ENCODE measurements at regions not wholly inside any gene's neighbourhood (a gene's known extent, or its start where the extent isn't known, plus 50 kb on each side); places are given as distances from the start of the nearest gene placed in this dataset.
"Not testable (repeated sequence)": the region's sequence is repeated elsewhere in the genome, so short reads cannot be mapped to it uniquely, and the experiment has no call there.

GRCh38 chr7:135872861-135873260 lies 104.3 kb downstream of the MTPN start:
- not testable (repeated sequence) for H3K9me3 ChIP-seq (ENCODE audit: control insufficient read depth, insufficient read depth, low read length); H3K36me3 ChIP-seq (ENCODE audit: control insufficient read depth, insufficient read depth, low read length); H3K4me1 ChIP-seq (ENCODE audit: control insufficient read depth, insufficient read depth, low read length); H3K27me3 ChIP-seq (ENCODE audit: control insufficient read depth, insufficient read depth, low read length); H3K27ac ChIP-seq (ENCODE audit: low read depth, low read length); H3K4me3 ChIP-seq (ENCODE audit: low read depth, low read length); DNase-seq (ENCODE audit: low read depth in 4 of 6, low spot score in 6 of 6)
- WGBS (ENCODE audit: insufficient coverage), result no CpG with 5 or more reads among the region's 4 CpGs

DNA sequence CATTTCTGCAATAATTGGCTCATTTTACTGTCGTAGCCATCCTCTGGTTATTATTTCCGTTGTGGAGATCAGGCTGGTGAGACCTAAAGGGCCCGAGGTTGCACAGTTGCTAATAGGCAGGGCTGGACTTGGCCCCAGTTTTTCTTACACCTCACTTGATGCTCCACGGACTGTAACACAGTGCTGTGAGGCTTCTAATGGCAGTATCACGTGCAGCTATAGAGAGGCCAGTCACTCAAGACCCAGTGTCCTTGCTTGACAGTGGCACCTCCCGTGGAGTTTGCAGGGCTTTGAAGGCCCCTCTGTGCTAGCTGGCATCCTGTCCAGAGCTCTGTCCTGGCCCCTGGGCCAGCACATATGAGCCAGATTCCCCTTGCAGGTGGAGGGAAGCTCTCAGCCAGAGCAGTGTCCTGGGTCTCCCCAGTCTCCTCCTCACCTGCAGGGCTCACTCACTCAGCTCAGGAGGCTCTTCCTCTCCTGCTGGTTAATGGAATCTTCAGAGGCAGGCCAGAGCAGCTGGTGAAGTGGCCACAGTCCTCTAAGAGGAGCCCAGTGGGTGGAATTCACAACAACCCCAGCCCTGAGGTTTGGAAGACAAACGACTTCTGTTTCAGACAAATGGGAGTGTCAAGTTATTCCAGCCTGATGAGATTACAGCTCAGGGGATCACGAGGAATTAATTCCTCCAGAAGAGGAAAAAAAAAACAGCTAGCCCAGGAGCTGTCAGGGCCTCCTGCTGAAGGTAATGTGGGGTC lies 114.2 kb upstream of the FAM180A start:
- Histone ChIP-seq H3K4me3 (ENCODE audit: low read depth, low read length) (no peak overlapping the region), H3K27me3 (ENCODE audit: control insufficient read depth, insufficient read depth, low read length) (no peaks in the 10 kb centered on the region), H3K4me1 (ENCODE audit: control insufficient read depth, insufficient read depth, low read length) (peaks cover 5% of the 10 kb centered on the region), H3K36me3 (ENCODE audit: control insufficient read depth, insufficient read depth, low read length) (no peaks in the 10 kb centered on the region), H3K27ac (ENCODE audit: low read depth, low read length) (no peak overlapping the region), H3K9me3 (ENCODE audit: control insufficient read depth, insufficient read depth, low read length) (no peaks in the 10 kb centered on the region)
- peak in 1 of 6 donors; percentile 9 for DNase-seq (ENCODE audit: low read depth in 4 of 6, low spot score in 6 of 6)
- 60% methylated on average over 8 of the region's 8 CpGs for WGBS (ENCODE audit: insufficient coverage)

DNA sequence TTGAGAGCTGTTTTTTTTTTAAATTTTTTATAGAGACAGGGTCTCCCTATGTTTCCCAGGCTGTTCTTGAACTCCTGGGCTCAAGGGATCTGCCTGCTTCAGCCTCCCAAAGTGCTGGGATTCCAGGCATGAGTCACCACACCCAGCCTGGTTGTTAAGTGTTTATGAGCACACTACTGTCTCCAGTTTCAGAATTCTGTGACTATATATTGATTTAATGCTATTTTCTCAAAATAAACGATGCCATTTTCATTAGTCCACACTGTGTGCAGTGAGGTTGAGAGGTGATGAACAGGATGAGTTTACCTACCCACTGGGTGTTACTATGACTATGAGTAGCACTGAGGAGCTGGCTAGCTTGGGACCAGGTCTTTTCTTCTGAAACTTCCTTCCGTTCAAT lies 110.9 kb upstream of the FAM180A start:
- H3K27ac ChIP-seq (ENCODE audit: low read depth, low read length), result no peak overlapping the region
- no CpG with 5 or more reads among the region's 2 CpGs for WGBS (ENCODE audit: insufficient coverage)
- H3K27me3 ChIP-seq (ENCODE audit: control insufficient read depth, insufficient read depth, low read length), result no peaks in the 10 kb centered on the region
- DNase-seq (ENCODE audit: low read depth in 4 of 6, low spot score in 6 of 6), result no peak
- peaks cover 5% of the 10 kb centered on the region for H3K4me1 ChIP-seq (ENCODE audit: control insufficient read depth, insufficient read depth, low read length)
- no peaks in the 10 kb centered on the region for H3K36me3 ChIP-seq (ENCODE audit: control insufficient read depth, insufficient read depth, low read length)
- no peak overlapping the region for H3K4me3 ChIP-seq (ENCODE audit: low read depth, low read length)
- H3K9me3 ChIP-seq (ENCODE audit: control insufficient read depth, insufficient read depth, low read length), result no peaks in the 10 kb centered on the region

DNA sequence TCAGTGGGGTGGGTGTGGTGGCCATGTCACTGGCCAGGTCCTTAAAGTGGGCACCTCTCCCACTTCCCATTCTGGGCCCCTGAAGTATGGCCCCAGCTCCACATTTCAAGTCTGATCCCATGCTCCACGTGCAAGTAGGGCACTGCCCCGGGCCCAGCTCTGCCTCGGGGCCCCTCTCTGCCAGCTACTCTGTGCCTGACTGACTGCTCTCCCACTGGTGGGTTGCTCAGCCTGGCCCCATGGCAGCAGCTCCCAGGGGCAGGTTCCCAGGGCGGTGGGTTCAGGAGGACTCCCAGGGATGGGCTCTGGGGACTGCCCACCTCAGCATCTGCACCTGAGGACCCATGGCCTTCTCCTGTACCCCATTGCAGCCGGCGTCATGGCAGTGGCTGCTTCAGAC lies 110.2 kb upstream of the FAM180A start:
- no peak for DNase-seq (ENCODE audit: low read depth in 4 of 6, low spot score in 6 of 6)
- 91% methylated on average over 5 of the region's 6 CpGs for WGBS (ENCODE audit: insufficient coverage)
- no peaks in the 10 kb centered on the region for H3K27me3 ChIP-seq (ENCODE audit: control insufficient read depth, insufficient read depth, low read length)
- H3K36me3 ChIP-seq (ENCODE audit: control insufficient read depth, insufficient read depth, low read length), result no peaks in the 10 kb centered on the region
- H3K9me3 ChIP-seq (ENCODE audit: control insufficient read depth, insufficient read depth, low read length), result no peaks in the 10 kb centered on the region
- peaks cover 5% of the 10 kb centered on the region for H3K4me1 ChIP-seq (ENCODE audit: control insufficient read depth, insufficient read depth, low read length)
- no peak overlapping the region for H3K4me3 ChIP-seq (ENCODE audit: low read depth, low read length)
- H3K27ac ChIP-seq (ENCODE audit: low read depth, low read length), result no peak overlapping the region

DNA sequence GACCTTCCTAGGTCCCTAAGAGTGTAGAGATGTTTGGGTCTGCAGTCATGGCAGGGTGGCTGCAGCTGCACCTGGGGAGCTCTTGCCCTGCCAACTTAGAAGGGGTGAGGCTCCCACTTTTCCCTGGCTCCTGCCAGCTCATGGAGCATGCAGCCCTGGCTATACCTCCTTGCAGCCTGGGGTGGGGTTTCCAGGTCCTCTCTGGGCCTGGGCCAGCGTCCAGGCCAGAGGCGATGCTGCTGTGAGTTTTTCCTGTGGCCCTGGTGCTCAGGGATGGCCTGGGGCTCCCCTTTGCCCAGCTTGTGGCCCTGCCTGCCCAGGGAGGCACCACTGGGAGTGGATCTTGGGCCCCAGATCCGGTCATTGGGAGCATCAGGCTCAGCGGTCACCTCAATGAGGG lies 109.8 kb upstream of the FAM180A start:
- peaks cover 5% of the 10 kb centered on the region for H3K4me1 ChIP-seq (ENCODE audit: control insufficient read depth, insufficient read depth, low read length)
- DNase-seq (ENCODE audit: low read depth in 4 of 6, low spot score in 6 of 6), result no peak
- H3K27ac ChIP-seq (ENCODE audit: low read depth, low read length), result no peak overlapping the region
- no peaks in the 10 kb centered on the region for H3K27me3 ChIP-seq (ENCODE audit: control insufficient read depth, insufficient read depth, low read length)
- no peaks in the 10 kb centered on the region for H3K9me3 ChIP-seq (ENCODE audit: control insufficient read depth, insufficient read depth, low read length)
- 92% methylated on average over 4 of the region's 4 CpGs for whole genome bisulfite sequencing (ENCODE audit: insufficient coverage)
- H3K4me3 ChIP-seq (ENCODE audit: low read depth, low read length), result no peak overlapping the region
- no peaks in the 10 kb centered on the region for H3K36me3 ChIP-seq (ENCODE audit: control insufficient read depth, insufficient read depth, low read length)

- no peak overlapping the region for H3K4me3 ChIP-seq (ENCODE audit: low read depth, low read length)
- peaks cover 2% of the 10 kb centered on the region for H3K4me1 ChIP-seq (ENCODE audit: control insufficient read depth, insufficient read depth, low read length)
- no peaks in the 10 kb centered on the region for H3K36me3 ChIP-seq (ENCODE audit: control insufficient read depth, insufficient read depth, low read length)
- WGBS (ENCODE audit: insufficient coverage), result 100% methylated on average over 2 of the region's 3 CpGs
- no peak for DNase-seq (ENCODE audit: low read depth in 4 of 6, low spot score in 6 of 6)
- H3K9me3 ChIP-seq (ENCODE audit: control insufficient read depth, insufficient read depth, low read length), result no peaks in the 10 kb centered on the region
- H3K27ac ChIP-seq (ENCODE audit: low read depth, low read length), result no peak overlapping the region
- H3K27me3 ChIP-seq (ENCODE audit: control insufficient read depth, insufficient read depth, low read length), result no peaks in the 10 kb centered on the region
Measured at GRCh38 chr7:135857519-135858274, 109.1 kb upstream of the FAM180A start.

- no CpG with 5 or more reads among the region's 6 CpGs for WGBS (ENCODE audit: insufficient coverage)
- Histone ChIP-seq H3K9me3 (ENCODE audit: control insufficient read depth, insufficient read depth, low read length) (no peaks in the 10 kb centered on the region), H3K27me3 (ENCODE audit: control insufficient read depth, insufficient read depth, low read length) (no peaks in the 10 kb centered on the region), H3K27ac (ENCODE audit: low read depth, low read length) (no peak overlapping the region), H3K4me1 (ENCODE audit: control insufficient read depth, insufficient read depth, low read length) (no peaks in the 10 kb centered on the region), H3K36me3 (ENCODE audit: control insufficient read depth, insufficient read depth, low read length) (no peaks in the 10 kb centered on the region), H3K4me3 (ENCODE audit: low read depth, low read length) (no peak overlapping the region)
- no peak for DNase-seq (ENCODE audit: low read depth in 4 of 6, low spot score in 6 of 6)
Measured at GRCh38 chr7:135856356-135857144, 107.9 kb upstream of the FAM180A start.

GRCh38 chr7:135855846-135856245 lies 107.2 kb upstream of the FAM180A start:
- H3K9me3 ChIP-seq (ENCODE audit: control insufficient read depth, insufficient read depth, low read length), result no peaks in the 10 kb centered on the region
- 44% methylated on average over 2 of the region's 3 CpGs for WGBS (ENCODE audit: insufficient coverage)
- DNase-seq (ENCODE audit: low read depth in 4 of 6, low spot score in 6 of 6), result peak in 3 of 6 donors; percentile 23 to 86 (median 50)
- H3K27me3 ChIP-seq (ENCODE audit: control insufficient read depth, insufficient read depth, low read length), result no peaks in the 10 kb centered on the region
- H3K4me3 ChIP-seq (ENCODE audit: low read depth, low read length), result no peak overlapping the region
- no peaks in the 10 kb centered on the region for H3K36me3 ChIP-seq (ENCODE audit: control insufficient read depth, insufficient read depth, low read length)
- no peak overlapping the region for H3K27ac ChIP-seq (ENCODE audit: low read depth, low read length)
- H3K4me1 ChIP-seq (ENCODE audit: control insufficient read depth, insufficient read depth, low read length), result no peaks in the 10 kb centered on the region

- DNase-seq (ENCODE audit: low read depth in 4 of 6, low spot score in 6 of 6), result peak in 1 of 6 donors; percentile 17
- no peak overlapping the region for H3K4me3 ChIP-seq (ENCODE audit: low read depth, low read length)
- no peak overlapping the region for H3K27ac ChIP-seq (ENCODE audit: low read depth, low read length)
- no peaks in the 10 kb centered on the region for H3K36me3 ChIP-seq (ENCODE audit: control insufficient read depth, insufficient read depth, low read length)
- no peaks in the 10 kb centered on the region for H3K4me1 ChIP-seq (ENCODE audit: control insufficient read depth, insufficient read depth, low read length)
- H3K9me3 ChIP-seq (ENCODE audit: control insufficient read depth, insufficient read depth, low read length), result no peaks in the 10 kb centered on the region
- no peaks in the 10 kb centered on the region for H3K27me3 ChIP-seq (ENCODE audit: control insufficient read depth, insufficient read depth, low read length)
- WGBS (ENCODE audit: insufficient coverage), result no CpG with 5 or more reads among the region's 2 CpGs
Measured at GRCh38 chr7:135853499-135853898, 104.9 kb upstream of the FAM180A start.

Data from spinal cord (tissue), 9 donors.